MM.1S (cell line): ENCODE measurements at regions not wholly inside any gene's neighbourhood (a gene's known extent, or its start where the extent isn't known, plus 50 kb on each side); places are given as distances from the start of the nearest gene placed in this dataset.

ENCODE experiments used
- DNase-seq: peaks from one replicate; pipeline ENCODE4 v3.0.0-alpha.2; 2015
- H2AFZ ChIP-seq: fragments of 300-600 bp; sonication (generic); 2 replicates; pipeline ENCODE4 v1.6.0; 2016; ENCODE audit warnings: antibody characterized with exemption, low read length
- H3F3A ChIP-seq: fragments of 300-600 bp; sonication (generic); 2 replicates; pipeline ENCODE4 v1.6.1; 2016; ENCODE audit warnings: mild to moderate bottlenecking, antibody characterized with exemption, low read length, moderate library complexity, mixed read lengths; ENCODE audit not compliant: insufficient read depth
- H3K27ac ChIP-seq: fragments of 300-600 bp; sonication (generic); 2 replicates; pipeline ENCODE4 v1.5.1; 2016; ENCODE audit warnings: mild to moderate bottlenecking, low read length
- H3K27me3 ChIP-seq: fragments of 300-600 bp; sonication (generic); replicated peaks from 2 replicates; pipeline ENCODE4 v1.6.0; 2016; ENCODE audit warnings: low read length; ENCODE audit not compliant: insufficient read depth
- H3K36me3 ChIP-seq: fragments of 300-600 bp; sonication (generic); replicated peaks from 2 replicates; pipeline ENCODE4 v1.6.1; 2016; ENCODE audit warnings: mild to moderate bottlenecking, low read length, mixed read lengths; ENCODE audit not compliant: insufficient read depth
- H3K4me1 ChIP-seq: fragments of 300-600 bp; sonication (generic); 2 replicates; pipeline ENCODE4 v1.6.1; 2016; ENCODE audit warnings: low read length, mixed read lengths
- H3K4me2 ChIP-seq: fragments of 300-600 bp; sonication (generic); 2 replicates; pipeline ENCODE4 v1.6.0; 2016; ENCODE audit warnings: low read depth, low read length
- H3K4me3 ChIP-seq: fragments of 300-600 bp; sonication (generic); 2 replicates; pipeline ENCODE4 v1.5.1; 2016; ENCODE audit warnings: low read length, mixed read lengths
- H3K79me2 ChIP-seq: fragments of 300-600 bp; sonication (generic); 2 replicates; pipeline ENCODE4 v1.6.1; 2016; ENCODE audit warnings: mixed run types, low read length, mixed read lengths
- H3K9ac ChIP-seq: fragments of 300-600 bp; sonication (generic); 2 replicates; pipeline ENCODE4 v1.6.1; 2016; ENCODE audit warnings: low read length, mixed read lengths
- H3K9me2 ChIP-seq: fragments of 300-600 bp; sonication (generic); replicated peaks from 2 replicates; pipeline ENCODE4 v1.6.1; 2016; ENCODE audit warnings: mild to moderate bottlenecking, low read length, mixed read lengths; ENCODE audit not compliant: insufficient read depth
- H3K9me3 ChIP-seq: fragments of 300-600 bp; sonication (generic); replicated peaks from 2 replicates; pipeline ENCODE4 v1.6.1; 2016; ENCODE audit warnings: mild to moderate bottlenecking, low read length, mixed read lengths; ENCODE audit not compliant: insufficient read depth
- H4K20me1 ChIP-seq: fragments of 300-600 bp; sonication (generic); 2 replicates; pipeline ENCODE4 v1.6.1; 2016; ENCODE audit warnings: mild to moderate bottlenecking, low read length, moderate library complexity, mixed read lengths; ENCODE audit not compliant: insufficient read depth
- EZH2 ChIP-seq: fragments of 300-600 bp; sonication (generic); optimal IDR thresholded peaks from 2 replicates; pipeline ENCODE3; 2017; ENCODE audit warnings: low read depth, mild to moderate bottlenecking, antibody characterized with exemption, low read length, mixed read lengths
- EZH2phosphoT487 ChIP-seq: fragments of 300-600 bp; sonication (generic); IDR thresholded peaks from 2 replicates; pipeline ENCODE4 v1.6.1; 2018; ENCODE audit warnings: antibody characterized with exemption, low read length
- TF ChIP-seq, protein P1 (sequence below): fragments of 300-600 bp; sonication (generic); IDR thresholded peaks from 2 replicates; pipeline ENCODE4 v1.5.1; 2016; ENCODE audit warnings: antibody characterized with exemption, low read length, mixed read lengths

DNA sequence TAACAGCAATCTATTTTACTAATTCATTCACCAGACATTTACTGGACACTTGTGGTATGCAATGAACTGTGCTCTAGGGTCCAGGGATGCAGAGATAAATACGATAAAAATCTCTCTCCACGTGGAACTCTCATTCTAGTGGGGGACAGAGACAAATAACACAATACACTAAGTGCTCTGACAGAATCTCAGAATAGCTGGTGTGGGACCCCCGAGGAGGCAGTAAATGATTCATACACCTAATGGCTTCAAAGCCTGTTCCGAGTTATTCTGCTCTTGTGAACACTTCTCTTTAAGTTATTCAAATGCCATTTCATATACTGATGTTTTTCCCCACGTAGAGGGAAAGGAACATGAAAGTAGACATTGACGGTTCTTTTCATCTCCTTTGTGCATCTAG, 302.0 kb upstream of the PDE4D start:
- H3K36me3 ChIP-seq: no peaks in the 10 kb centered on the region

DNA sequence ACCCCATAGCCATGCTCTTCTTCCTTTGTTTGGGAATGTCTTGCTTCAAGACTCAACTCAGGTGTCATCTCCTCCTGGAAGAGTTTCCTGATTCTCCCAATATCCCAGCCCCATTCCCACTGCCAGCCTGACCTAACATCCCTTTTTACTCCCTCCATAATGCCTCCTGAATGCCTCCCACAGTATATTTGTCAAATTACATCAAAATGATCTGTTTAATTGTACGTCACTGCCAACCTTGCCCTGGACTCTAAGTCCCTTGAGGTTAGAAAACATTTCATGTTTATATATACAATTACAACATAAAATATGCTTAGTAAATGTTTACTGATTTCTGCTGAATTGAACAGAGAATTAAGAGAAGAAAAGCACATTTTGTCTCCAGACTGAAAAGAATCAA, 301.6 kb upstream of the PDE4D start:
- Histone ChIP-seq H3K9me3 (no peaks in the 10 kb centered on the region), H3K27me3 (no peaks in the 10 kb centered on the region), H3K4me1 (no peaks in the 10 kb centered on the region), H3K9ac (no peak overlapping the region), H3K9me2 (no peaks in the 10 kb centered on the region), H3F3A (no peaks in the 10 kb centered on the region), H3K4me2 (no peak overlapping the region), H3K27ac (no peak overlapping the region), H4K20me1 (no peaks in the 10 kb centered on the region), H3K79me2 (no peaks in the 10 kb centered on the region), H3K36me3 (no peaks in the 10 kb centered on the region), H3K4me3 (no peak overlapping the region), H2AFZ (no peak overlapping the region)
- no peak for DNase-seq
- TF ChIP-seq, protein P1, sequence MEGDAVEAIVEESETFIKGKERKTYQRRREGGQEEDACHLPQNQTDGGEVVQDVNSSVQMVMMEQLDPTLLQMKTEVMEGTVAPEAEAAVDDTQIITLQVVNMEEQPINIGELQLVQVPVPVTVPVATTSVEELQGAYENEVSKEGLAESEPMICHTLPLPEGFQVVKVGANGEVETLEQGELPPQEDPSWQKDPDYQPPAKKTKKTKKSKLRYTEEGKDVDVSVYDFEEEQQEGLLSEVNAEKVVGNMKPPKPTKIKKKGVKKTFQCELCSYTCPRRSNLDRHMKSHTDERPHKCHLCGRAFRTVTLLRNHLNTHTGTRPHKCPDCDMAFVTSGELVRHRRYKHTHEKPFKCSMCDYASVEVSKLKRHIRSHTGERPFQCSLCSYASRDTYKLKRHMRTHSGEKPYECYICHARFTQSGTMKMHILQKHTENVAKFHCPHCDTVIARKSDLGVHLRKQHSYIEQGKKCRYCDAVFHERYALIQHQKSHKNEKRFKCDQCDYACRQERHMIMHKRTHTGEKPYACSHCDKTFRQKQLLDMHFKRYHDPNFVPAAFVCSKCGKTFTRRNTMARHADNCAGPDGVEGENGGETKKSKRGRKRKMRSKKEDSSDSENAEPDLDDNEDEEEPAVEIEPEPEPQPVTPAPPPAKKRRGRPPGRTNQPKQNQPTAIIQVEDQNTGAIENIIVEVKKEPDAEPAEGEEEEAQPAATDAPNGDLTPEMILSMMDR: no peak
- TF ChIP-seq EZH2 (no peak), EZH2phosphoT487 (no peak)

More for the DNA sequence above, 302.0 kb upstream of the PDE4D start:
- Histone ChIP-seq H3F3A (no peaks in the 10 kb centered on the region), H4K20me1 (no peaks in the 10 kb centered on the region), H3K27me3 (no peaks in the 10 kb centered on the region), H3K9me2 (no peaks in the 10 kb centered on the region), H3K79me2 (no peaks in the 10 kb centered on the region), H3K9me3 (no peaks in the 10 kb centered on the region), H3K9ac (no peak overlapping the region), H2AFZ (no peak overlapping the region), H3K4me1 (no peaks in the 10 kb centered on the region), H3K4me2 (no peak overlapping the region), H3K4me3 (no peak overlapping the region), H3K27ac (no peak overlapping the region)
- no peak for TF ChIP-seq EZH2phosphoT487
- no peak for TF ChIP-seq EZH2
- TF ChIP-seq, protein P1: no peak
- no peak for DNase-seq

DNA sequence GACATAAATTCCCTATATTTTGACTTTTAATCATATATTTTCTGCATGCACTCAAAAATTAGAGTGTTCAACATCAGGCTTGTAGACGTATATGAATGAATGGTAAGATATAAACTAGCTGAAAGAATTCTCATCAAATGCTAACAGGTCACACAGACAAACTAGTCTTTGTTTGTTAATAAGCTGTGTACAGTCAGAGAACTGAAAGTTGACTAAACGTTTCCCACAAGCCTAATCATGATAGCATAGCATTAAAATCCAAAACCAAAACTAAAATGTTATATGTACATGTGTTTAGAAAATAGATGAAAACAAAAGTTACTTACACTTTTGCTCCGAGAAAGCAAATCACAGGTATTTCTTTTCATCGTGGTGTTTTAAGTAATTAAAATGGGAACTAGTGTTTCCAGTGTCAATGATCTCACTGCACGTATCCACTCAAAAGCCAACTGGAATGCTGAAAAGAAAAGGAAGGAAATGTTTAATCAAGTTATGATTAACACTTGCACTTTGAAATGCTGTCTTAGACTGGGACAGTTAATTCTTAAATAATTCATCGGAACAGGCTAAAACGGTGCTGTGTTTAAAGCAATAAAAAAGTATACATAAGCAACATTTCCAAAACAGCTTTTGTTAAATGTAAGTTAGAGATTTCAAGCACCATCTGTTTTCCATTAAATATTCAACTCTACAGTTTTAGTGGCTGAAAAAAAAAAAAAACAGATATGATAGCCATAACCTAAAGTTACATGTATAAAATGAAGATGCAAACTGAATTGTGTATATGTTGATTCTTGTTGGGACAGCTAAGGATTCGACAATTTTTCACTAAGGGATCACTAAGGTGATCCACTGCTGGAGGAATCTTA, 291.9 kb upstream of the PDE4D start:
- no peaks in the 10 kb centered on the region for H4K20me1 ChIP-seq
- H2AFZ ChIP-seq: no peak overlapping the region
- H3K27ac ChIP-seq: no peak overlapping the region
- no peak overlapping the region for H3K4me3 ChIP-seq
- DNase-seq: peak; percentile 21
- no peaks in the 10 kb centered on the region for H3F3A ChIP-seq
- H3K4me1 ChIP-seq: no peaks in the 10 kb centered on the region
- no peak overlapping the region for H3K4me2 ChIP-seq
- H3K9me2 ChIP-seq: no peaks in the 10 kb centered on the region
- no peak overlapping the region for H3K9ac ChIP-seq
- no peaks in the 10 kb centered on the region for H3K9me3 ChIP-seq
- no peaks in the 10 kb centered on the region for H3K79me2 ChIP-seq
- no peaks in the 10 kb centered on the region for H3K36me3 ChIP-seq
- H3K27me3 ChIP-seq: no peaks in the 10 kb centered on the region
- TF ChIP-seq EZH2phosphoT487 (no peak), EZH2 (no peak)
- TF ChIP-seq, protein P1: no peak
